GM19397 (cell line): ENCODE measurements at regions not wholly inside any gene's neighbourhood (a gene's known extent, or its start where the extent isn't known, plus 50 kb on each side); places are given as distances from the start of the nearest gene placed in this dataset.

ENCODE experiments used
- ATAC-seq: cut with Tn5 transposase; IDR thresholded peaks from one replicate; pipeline ENCODE4 v1.9.1; 2021; ENCODE audit warnings: mild to moderate bottlenecking, moderate library complexity; ENCODE audit not compliant: unreplicated experiment

DNA sequence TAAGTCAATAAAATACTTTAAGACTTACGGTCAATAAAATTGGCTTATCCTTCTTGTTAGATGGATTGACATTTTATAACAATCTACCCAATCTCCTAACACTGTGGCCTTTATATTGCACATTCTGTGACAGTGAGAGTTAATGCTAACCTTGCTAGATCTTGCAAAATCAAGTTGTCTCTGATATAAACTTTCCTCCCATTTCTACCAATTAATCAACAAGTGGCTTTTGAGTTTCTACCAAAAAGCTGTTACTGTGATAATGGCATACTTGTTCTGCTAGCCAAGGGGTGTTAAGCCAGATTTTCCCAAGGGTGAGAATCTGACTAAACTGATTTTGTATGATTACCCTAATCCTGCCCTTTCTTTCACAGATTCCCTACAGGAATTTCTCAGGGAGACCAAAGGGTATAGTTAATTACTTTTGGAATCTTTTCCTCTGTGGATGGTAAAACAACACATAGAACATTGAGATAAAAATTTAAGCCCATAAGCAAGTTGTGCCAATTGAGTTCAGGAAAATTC lies 174.1 kb upstream of the SUCLG2 start:
- ATAC-seq: no peak

DNA sequence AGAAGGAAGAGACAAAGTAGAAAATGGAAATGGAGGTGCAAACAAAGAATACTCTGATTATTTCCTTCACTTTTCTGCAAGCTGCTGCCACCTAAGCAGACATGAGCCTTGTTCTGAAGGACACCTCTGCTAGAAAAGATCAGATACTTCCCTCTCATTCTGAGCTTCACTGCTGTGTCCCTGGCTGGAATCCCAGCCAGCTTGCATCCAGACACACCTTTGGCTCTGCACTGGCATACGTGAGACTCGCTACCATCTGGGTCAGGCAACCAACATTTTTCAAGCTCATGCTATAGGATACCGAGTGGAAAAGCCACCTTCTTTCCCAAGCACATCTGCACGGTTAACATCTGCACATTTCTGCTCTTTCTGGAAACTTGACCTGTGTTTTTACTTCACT lies 166.7 kb upstream of the SUCLG2 start:
- no peak for ATAC-seq

DNA sequence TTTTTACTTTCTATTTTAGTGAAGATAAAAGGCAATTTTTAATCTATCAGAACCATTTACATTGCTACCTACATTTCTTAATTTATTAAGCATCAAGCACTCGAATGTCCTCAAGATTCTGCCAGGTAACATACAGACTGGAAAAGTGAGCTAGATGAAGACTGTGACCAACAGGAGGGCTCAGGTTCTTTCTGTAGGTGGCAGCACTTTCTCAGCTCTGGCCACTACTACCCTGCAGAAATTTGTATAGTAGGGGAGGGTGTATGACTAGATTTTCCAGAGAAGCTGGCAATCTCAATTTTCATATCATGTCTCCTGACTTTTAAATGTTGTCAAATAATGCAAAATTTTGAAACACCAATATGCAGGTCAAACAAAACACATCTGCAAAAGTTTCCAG lies 165.0 kb upstream of the SUCLG2 start:
- no peak for ATAC-seq

DNA sequence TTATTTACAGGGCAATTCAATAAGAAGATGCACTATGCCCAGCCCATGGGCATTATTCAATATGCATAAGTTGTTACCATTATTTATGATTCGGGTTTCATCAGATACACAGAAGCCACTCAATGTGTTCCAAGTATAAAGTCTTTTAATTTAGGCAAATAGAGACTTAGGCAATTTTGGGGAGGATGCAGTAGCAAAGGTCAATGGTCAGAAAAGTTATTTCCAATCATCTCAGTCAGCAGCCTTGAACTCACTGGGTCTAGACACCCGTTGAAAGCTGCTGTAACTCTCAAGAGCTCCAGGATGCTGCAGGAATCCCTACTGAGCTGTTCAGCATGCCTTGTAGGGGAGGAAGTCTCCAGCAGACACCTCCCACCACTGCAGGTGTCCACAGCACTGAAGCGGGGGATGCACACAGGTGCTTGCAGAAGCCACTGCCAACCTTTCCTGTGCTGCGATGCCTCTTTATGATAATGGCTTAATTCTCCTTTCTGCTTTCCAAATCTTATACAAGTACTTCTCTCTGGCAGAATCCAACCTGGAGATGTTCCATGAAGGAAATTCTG lies 155.0 kb upstream of the SUCLG2 start:
- no peak for ATAC-seq

DNA sequence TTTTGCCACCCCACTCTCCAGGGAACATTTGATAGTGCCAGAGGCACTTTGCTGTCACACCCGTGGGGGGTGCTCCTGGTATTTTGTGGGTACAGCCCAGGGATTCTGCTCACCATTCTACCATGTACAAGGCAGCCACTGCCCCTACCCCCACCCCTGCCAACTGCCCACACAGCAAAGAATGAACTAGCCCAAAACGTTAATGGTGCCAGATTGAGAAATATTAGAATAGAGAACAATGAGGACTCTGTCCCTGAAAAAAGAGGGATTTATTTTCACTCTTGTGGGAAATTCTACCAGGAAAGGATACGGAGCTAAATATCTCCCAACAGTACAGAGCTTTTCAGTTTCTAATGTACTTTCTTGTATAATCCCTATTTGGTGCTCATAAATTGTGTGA lies 154.5 kb upstream of the SUCLG2 start:
- ATAC-seq: no peak

DNA sequence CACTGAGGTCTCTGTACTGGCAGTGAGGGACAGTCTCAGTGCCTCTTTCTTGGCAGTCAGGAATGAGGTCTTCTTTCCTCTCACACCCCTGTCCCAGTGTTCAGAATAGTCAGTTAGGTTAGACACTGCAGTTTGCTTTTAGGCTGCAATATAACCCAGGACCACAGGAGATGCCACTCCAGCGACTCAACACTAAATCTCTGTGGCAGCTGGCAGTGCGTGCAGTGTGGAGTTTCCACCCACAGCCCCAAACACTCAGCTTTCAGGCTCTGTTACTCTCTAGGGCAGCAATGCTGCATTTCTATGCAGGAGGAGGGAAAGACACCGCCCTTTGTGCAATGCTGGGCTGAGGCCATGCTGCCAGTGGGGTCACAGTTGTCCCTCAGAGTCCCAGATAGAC lies 150.2 kb upstream of the SUCLG2 start:
- no peak for ATAC-seq

DNA sequence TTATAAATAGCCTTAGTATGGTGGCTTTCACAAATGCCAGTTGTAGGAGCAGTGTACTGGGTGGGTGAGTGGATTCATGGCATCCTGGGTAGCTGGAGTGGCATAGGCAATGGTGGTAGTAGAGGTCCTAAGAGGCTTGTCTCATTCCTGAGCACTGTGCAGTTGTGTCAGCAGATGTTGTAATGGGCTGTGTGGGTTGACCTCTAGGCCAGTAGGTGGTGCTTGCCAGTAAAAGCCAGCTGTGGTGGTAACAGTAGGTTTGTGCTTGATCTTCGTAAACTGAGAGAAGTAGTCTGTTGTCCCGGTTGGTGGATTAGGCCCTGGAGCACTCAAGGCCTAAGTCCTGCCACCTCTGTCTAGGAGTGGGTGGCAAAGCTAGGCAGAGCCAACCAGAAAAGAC lies 149.7 kb upstream of the SUCLG2 start:
- ATAC-seq: no peak

DNA sequence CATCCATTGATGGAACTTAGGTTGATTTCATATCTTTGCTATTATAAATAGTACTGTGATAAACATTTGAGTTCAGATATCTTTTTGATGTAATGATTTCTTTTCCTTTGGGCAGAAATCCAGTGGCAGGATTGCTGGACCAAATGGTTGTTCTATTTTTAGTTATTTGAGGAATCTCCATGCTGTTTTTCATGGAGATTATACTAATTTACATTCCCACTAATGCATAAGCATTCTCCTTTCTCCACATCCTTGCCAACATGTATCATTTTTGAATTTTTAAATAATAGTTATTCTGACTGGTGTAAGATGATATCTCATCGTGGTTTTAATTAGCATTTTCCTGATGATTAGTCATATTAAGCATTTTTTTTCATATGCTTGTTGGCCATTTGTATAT lies 144.0 kb upstream of the SUCLG2 start:
- ATAC-seq: no peak

DNA sequence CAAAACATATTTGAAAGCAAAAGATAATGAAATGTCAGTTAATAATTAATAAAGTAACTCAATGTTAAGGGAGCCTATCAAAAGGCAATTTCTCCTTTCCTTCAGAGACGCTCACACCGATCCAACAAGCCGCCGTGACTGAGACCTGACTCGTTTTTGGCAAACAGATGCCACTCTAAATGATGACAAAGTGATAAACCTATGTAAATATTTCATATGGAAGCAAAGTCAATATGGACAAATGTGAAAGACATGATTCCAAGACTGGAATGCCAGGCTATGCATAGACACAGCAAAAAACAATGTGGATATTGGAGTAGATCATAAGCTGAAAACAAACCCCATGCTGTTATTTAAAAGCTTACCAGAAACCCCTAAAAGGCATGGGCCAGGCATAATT lies 137.2 kb upstream of the SUCLG2 start:
- no peak for ATAC-seq

DNA sequence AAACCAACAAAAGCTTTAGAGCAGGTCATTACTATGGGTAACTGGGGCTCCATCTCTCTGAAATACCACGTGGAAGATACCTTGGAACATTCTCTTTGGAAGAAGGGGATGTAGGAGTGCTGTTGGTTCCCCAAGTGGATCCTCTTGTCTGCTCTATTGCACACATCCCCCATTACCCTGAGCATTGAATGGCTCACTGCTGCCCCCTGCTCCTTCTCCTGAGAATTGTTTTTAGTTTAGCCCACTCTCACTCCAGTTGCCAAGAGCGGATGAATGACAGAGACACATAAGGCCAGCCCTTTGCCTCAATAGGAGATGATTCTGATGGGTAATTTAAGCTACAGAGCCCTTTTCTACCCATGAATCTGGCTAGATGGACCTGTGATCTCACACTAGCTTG lies 135.6 kb upstream of the SUCLG2 start:
- peak; percentile 83 for ATAC-seq

DNA sequence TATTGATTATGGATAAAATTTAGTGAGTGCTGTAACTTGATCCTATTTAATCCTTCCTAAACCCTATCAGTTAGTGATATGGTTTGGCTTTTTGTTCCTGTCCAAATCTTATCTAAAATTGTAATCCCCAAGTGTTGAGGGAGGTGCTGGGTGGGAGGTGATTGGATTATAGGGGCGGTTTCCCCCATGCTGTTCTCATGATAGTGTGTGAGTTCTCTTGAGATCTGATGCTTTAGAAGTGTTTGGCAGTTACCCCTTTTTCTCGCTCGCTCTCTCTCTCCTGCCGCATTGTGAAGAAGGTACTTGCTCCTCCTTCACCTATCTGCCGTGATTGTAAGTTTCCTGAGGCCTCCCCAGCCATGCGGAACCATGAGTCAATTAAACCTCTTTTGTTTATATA lies 134.0 kb upstream of the SUCLG2 start:
- ATAC-seq: no peak

DNA sequence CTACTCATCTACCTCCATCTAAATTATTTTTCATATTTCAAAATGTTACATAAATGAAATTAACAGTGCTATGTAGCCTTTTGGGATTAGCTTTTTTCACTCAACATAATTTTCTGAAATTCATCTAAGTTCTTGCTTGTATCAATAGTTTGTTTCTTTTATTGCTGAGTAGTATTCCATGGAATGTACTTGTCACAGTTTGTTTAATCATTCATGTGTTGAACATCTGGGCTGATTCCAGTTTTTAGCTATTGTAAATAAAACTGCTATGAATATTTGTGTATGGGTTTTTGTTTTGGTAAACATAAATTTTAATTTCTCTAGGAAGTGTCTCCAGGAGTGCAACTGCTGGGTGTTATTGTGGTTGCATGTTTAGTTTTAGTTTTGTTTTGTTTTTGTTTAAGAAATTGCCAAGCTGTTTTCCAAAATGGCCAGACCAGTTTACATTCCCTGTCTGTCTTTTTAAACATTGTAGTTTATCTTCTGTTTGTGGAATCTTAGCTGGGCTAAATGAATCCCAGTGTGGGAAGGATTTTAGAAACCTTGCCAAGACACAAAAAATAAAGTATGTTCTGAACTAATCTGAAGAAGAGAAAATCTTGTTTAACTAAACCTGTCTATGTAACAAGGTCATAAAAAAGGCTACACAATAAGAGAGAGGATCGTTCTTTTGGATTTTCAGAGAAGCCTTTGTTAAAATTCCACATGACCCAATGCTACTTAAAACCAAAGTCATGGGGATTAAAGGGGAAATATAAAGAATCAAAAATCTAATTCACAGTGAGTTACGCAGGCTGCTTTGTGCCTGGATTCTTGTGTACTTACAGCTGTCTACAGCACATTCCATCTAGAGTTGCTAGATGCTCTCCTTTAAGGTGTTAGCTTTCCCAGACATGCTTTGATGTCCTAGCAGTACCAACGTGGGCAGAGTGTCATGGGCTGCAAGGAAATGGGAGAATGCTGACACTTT lies 129.2 kb upstream of the SUCLG2 start:
- ATAC-seq: no peak

DNA sequence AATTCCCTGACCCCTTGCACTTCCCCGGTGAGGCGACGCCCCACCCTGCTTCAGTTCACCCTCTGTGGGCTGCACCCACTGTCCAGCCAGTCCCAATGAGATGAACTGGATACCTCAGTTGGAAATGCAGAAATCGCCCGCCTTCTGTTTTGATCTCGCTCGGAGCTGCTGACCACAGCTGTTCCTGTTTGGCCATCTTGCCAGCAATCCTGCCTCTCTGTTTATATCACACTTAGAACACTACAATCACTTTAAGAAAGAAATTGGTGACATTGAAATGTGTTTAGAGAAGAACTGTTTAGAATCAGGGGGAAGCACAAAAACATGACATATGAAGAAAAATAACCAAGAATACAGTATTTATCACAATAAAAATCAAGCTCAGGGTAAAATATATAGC lies 127.5 kb upstream of the SUCLG2 start:
- ATAC-seq: no peak

DNA sequence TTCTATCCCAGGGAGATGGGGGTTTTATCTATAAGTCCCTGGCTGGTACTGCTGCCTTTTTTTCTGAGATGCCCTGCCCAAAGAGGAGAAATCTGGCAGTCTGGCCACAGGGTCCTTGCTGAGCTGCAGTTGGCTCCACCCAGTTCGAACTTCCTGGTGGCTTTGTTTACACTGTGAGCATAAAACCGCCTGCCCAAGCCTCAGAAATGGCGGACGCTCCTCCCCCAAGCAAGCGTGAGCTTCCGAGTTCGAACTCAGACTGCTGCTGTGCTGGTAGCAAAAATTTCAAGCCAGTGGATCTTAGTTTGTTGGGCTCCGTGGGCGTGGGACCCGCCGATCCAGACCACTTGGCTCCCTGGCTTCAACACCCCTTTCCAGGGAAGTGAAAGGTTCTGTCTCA lies 126.8 kb upstream of the SUCLG2 start:
- ATAC-seq: no peak

DNA sequence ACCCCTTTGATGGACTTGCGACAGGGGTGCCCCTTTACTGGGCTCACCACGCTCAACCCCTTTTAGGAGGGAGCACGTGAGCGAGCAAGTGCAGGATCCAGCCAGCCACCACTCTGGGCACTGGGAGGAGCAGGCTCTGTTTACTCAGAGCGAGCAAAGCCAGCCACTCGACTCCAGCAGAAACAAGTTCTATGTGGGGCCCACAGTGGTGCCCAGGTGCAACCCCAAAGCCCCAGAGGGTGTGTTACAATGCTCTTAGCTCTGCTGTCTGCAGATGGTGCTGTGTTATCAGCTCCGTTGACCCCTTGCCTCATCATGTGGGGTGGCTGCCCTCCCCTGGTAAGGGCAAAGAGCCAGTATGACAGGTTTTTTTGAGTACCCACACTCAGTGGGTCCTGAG lies 120.3 kb upstream of the SUCLG2 start:
- ATAC-seq: no peak

DNA sequence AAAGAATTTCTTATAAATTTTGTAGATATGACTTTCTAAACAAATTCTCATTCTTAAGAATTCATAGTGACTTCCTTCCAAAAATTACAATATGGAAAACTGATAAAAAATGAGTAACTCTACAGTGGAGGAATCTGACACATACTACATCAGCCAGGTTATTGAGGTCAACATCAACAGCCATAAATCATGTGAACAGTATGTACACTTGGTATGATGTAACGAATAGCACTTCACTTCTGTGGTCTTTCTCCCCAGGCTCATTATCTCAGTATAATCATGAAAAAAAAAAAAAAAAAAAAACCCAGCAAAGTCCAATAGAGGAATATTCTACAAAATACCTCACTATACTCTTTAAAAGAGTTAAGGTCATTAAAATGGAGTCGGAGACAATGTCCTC lies 111.2 kb upstream of the SUCLG2 start:
- ATAC-seq: no peak

DNA sequence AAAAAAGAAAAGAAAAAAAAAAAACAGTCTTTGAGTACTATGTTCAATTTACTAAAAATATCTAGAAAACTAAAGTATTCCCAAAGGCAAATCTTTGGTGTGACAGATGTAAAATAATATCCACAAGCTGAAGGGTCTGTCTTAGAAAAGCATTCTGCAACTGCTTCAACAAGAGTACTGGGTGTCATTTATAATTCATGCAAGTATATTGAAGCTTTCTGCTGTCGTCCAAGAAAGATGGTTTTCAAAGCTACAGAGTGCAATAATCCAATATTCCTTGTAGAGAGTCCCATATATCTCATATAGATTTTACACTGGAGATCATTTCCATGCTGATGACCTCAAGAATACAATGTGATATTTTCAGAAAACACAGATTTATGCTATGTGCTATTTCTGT lies 90.9 kb upstream of the SUCLG2 start:
- ATAC-seq: no peak

DNA sequence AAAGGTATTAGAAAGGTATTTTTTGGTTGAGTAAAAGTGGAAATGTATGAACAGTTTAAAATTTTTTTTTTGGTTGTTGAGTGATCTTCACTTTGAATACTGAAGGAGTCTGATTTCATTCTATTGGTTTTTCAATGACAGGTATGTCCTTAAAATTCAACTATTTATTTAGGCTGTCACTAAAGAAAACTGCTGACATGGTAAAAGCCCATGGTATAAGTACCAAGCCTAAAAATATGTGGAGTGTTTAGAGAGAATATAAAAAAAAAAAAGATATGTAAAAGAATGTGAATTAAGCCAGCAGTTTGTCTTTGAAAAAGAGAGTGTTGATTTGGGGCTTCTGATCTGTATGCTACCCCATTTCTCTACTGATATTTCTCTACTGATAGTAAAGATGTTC lies 90.3 kb upstream of the SUCLG2 start:
- ATAC-seq: no peak

DNA sequence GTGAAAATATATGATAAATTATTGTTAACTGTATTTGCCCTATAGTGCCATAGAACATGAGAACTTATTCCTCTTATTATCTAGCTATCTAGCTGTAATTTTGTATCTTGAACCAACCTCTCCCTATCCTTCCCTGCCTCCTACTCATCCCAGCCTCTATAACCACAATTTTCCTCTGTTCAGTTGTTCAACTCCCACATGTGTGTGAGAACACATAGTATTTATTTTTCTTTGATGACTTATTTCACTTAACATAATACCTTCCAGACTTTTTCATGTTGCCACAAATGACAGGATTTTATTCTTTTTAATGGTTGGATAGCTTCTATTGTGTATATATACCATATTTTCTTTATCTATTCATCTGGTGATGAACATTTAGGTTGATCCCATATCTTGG lies 85.4 kb upstream of the SUCLG2 start:
- no peak for ATAC-seq

DNA sequence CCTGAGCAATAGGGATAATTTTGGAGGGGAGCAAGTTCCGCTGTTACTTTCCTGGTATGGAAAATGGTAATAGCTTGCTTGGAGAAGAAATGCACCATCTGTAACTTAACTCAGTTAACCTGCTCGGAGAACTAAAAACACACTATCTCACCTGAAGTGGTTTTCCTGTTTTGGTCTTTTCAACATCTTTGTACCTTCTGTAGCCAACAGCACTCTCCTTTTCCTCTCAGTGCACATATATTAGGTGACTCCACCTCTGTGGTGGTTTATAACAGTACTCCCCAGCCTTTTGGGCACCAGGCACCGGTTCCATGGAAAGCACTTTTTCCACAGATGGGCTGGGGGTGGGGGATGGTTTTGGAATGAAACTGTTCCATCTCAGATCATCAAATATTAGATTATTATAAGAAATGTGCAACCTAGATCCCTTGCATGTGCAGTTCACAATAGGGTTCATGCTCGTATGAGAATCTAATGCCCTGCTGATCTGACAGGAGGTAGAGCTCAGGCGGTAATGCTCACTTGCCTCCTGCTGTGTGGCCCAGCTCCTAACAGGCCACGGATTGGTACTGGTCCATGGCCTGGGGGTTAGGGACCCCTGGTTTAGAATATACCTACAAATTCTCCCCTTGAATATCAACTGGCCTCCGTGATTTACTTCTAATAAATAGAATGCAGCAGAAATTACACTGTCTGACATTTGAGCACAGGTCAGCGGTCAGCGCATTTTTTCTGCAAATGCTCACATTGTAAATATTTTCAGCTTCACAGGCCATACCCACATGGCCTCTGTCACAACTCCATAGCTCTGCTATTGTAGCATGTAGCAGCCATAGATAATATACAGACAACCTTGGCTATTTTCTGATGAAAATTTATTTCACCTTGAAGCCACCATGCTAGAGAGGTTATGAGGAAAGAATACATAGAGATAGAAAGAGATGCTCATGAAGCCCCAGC lies 83.8 kb upstream of the SUCLG2 start:
- ATAC-seq: no peak

DNA sequence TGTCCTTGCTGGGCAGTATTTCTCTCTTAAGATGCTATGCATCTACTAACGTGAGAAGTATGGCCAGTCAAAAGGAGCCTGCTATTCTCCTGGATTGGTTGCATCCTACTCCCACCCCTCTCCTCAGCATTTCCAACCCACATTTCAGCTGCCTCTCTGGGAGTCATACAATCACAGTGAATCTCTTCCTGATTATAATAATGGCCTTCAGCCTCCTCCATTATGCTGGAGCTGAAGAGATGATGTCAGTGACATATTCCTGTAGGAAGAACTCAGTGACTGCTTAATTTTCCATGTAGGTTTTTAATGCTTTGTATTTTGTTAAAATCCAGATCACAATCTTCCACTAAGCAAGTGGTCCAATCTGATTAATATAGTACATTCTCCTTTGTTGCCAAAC lies 82.7 kb upstream of the SUCLG2 start:
- ATAC-seq: no peak
